Activated T-helper 1 cell treated with anti-CD3 and anti-CD28 coated beads, Interleukin-12 subunit alpha, Interleukin-12 subunit beta, Interleukin-2, Interleukin-4 antibody, amounts not matched to agents 30 ng/mL and 10 ng/mL and 1 ng/mL, durations not matched to agents 14 hours and 24 hours and 36 hours (primary cell): ENCODE measurements at regions not wholly inside any gene's neighbourhood (a gene's known extent, or its start where the extent isn't known, plus 50 kb on each side); places are given as distances from the start of the nearest gene placed in this dataset.

Source experiments
- DNase-seq: peaks from one replicate; pipeline ENCODE4 v3.0.0; 2021; ENCODE audit warnings: low spot score
- H3K27ac Mint-ChIP-seq: one replicate; pipeline ENCODE4 v1.8.0; 2021; ENCODE audit warnings: mild to moderate bottlenecking, mixed read lengths
- H3K27me3 Mint-ChIP-seq: one replicate; pipeline ENCODE4 v1.8.0; 2022; ENCODE audit warnings: mild to moderate bottlenecking, moderate library complexity, mixed read lengths; ENCODE audit not compliant: insufficient read depth
- H3K36me3 Mint-ChIP-seq: one replicate; pipeline ENCODE4 v1.8.0; 2021; ENCODE audit warnings: low read depth, mixed read lengths
- H3K4me1 Mint-ChIP-seq: one replicate; pipeline ENCODE4 v1.8.0; 2021; ENCODE audit warnings: low read depth, mixed read lengths
- H3K4me3 Mint-ChIP-seq: one replicate; pipeline ENCODE4 v1.8.0; 2021; ENCODE audit warnings: mild to moderate bottlenecking, moderate library complexity, mixed read lengths
- H3K9me3 Mint-ChIP-seq: one replicate; pipeline ENCODE4 v1.8.0; 2021; ENCODE audit warnings: mixed read lengths
- intact Hi-C: fragments of 100-400 bp; cut with micrococcal nuclease; formaldehyde crosslinking; loops from one replicate; pipeline ENCODE4 v1.15.1; 2024

DNA sequence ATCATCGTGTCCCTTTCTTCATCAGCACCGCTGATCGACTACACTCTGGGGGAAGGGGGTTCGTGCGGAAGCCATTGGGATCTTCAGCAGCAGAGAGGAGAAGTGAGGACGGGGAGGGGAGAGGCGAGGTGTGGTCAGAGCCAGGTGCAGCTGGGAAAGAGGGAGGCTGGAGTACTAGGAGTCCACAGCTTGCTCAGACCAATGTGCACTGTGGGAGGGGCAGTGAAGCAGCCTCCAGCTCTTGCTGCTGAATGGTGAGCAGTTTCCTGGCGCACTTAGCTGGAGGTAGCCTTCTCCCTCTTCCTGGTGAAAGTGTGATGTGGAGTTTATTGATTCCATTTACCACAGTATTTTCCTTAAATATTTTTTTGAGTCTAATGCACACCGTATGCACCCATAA lies 99.0 kb upstream of the NECTIN1 start:
- Mint-ChIP-seq H3K4me1 (no peaks in the 10 kb centered on the region), H3K36me3 (no peaks in the 10 kb centered on the region), H3K4me3 (no peak overlapping the region), H3K27me3 (peaks cover 10% of the 10 kb centered on the region), H3K9me3 (no peaks in the 10 kb centered on the region), H3K27ac (no peak overlapping the region)
- DNase-seq, result no peak
- intact Hi-C loops, result no loop called here

DNA sequence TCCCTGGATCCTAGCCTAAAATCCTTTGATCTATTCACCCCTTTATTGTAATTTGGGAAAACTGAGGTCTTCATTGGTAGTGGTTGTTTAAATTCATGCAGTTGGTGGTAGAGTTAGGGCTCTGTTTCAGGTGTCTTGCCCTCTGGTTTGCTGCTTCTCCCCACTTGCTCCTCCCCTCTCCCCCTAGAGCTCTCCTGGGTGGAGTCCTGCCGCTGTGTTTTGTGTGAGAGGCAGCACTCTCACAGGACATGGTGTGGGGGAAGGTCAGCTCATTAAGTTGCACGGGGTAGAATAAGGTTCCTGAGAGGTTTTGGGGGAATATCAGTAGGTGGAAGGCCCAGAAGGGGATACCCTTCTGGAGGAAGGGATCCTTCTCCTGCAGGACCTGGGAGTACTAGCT lies 98.1 kb upstream of the NECTIN1 start:
- Mint-ChIP-seq H3K9me3 (no peaks in the 10 kb centered on the region), H3K4me3 (no peak overlapping the region), H3K27ac (no peak overlapping the region), H3K27me3 (peaks cover 12% of the 10 kb centered on the region), H3K4me1 (no peaks in the 10 kb centered on the region), H3K36me3 (no peaks in the 10 kb centered on the region)
- intact Hi-C loops, result no loop called here
- no peak for DNase-seq

DNA sequence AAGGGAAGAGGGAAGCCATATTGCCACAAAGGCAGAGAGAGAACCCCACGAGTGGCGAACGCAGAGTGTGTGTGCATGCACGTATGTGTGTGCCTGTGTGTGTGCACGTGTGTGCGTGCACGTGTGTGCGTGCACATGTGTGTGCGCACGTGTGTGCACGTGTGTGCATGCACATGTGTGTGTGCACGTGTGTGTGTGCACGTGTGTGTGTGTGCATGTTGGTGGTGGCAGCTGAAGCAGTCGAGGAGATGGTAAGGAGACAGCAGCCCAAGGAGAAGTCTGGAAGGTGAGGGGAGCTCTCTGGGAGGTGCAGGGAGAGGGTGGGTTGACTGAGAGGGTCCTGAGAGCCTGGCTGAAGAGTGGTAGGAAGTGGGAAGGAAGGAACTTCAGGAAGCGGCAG lies 94.1 kb upstream of the NECTIN1 start:
- Mint-ChIP-seq H3K27me3 (peaks cover 12% of the 10 kb centered on the region), H3K4me3 (no peak overlapping the region), H3K4me1 (no peaks in the 10 kb centered on the region), H3K9me3 (no peaks in the 10 kb centered on the region), H3K27ac (no peak overlapping the region), H3K36me3 (no peaks in the 10 kb centered on the region)
- no peak for DNase-seq
- intact Hi-C loops, result no loop called here

DNA sequence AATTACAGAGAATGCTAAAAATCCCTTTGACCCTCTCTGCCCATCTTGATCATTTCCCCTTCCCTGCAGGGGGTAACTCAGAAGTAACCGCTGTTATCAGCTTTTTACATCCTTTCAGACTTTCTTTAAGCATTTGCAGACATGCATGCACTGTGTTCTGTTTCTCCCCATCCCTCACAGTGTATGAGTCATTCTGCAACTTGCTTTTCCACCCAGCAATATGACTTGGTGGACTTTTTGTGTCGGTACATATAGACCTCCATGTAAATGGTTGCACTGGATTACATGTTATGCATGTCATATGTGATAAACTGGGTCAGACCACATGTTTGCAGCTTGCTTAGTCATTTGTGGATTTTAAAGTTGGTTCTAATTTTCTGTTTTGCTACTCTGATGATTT lies 87.7 kb upstream of the NECTIN1 start:
- Mint-ChIP-seq H3K4me1 (no peaks in the 10 kb centered on the region), H3K9me3 (no peaks in the 10 kb centered on the region), H3K36me3 (no peaks in the 10 kb centered on the region), H3K27ac (no peak overlapping the region), H3K4me3 (no peak overlapping the region), H3K27me3 (peaks cover 7% of the 10 kb centered on the region)
- intact Hi-C loops, result no loop called here
- no peak for DNase-seq

DNA sequence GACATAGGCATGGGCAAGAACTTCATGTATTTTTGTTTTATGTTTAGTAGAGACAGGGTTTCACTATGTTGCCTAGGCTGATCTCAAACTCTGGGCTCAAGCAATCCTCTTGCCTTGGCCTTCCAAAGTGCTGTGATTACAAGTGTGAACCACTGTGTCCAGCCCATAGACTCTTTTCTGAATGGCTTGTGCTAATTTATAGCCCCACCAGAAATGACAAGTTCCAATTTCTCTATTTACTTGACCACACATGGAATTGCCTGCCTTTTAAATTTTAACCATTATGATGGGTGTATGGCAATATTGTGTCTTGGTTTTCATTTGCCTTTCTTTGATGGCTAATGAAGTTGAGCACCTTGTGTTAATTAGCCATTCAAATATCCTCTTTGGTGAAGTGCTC lies 85.8 kb upstream of the NECTIN1 start:
- Mint-ChIP-seq H3K4me3 (no peak overlapping the region), H3K36me3 (no peaks in the 10 kb centered on the region), H3K27ac (no peak overlapping the region), H3K9me3 (no peaks in the 10 kb centered on the region), H3K4me1 (no peaks in the 10 kb centered on the region), H3K27me3 (peaks cover 9% of the 10 kb centered on the region)
- intact Hi-C loops, result no loop called here
- no peak for DNase-seq

DNA sequence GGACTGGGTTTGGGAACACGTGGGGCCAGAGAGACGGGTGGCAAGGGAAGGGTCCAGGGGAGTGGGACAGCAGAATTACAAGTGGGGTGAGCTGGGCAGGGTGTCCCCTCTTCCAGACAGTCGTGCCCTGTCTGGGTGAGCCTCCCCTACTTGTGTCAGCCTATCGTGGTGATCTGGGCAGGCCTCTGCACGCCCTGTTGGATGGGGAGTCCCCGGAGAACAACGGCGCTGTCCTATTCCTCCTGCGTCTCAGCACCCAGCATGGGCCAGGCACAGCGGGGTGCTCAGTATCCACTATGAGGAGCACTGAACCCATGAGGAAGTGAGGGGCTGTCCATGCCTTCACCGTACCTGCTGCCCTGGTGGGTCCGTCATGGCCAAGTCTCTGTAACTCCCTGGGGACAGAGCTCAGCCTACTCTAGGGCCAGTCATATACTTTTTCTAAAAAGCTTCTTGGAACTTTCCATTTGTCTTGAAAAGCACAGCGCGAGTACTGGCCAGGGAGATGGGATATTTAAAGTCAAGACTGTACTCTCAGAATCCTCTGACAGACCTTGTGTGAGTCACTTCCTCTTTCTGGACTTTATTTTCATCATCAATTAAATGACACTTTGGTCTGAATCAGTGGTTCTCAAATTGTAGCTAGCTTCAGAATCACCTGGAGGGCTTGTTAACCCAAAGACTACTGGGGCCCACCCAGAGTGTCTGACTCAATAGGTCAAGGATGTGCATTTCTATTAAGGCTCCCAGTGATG lies 81.7 kb upstream of the NECTIN1 start:
- intact Hi-C loops, result no loop called here
- DNase-seq, result no peak
- no peaks in the 10 kb centered on the region for H3K36me3 Mint-ChIP-seq
- no peaks in the 10 kb centered on the region for H3K9me3 Mint-ChIP-seq
- H3K27me3 Mint-ChIP-seq, result peaks cover 11% of the 10 kb centered on the region
- H3K4me3 Mint-ChIP-seq, result no peak overlapping the region
- no peaks in the 10 kb centered on the region for H3K4me1 Mint-ChIP-seq
- H3K27ac Mint-ChIP-seq, result no peak overlapping the region

DNA sequence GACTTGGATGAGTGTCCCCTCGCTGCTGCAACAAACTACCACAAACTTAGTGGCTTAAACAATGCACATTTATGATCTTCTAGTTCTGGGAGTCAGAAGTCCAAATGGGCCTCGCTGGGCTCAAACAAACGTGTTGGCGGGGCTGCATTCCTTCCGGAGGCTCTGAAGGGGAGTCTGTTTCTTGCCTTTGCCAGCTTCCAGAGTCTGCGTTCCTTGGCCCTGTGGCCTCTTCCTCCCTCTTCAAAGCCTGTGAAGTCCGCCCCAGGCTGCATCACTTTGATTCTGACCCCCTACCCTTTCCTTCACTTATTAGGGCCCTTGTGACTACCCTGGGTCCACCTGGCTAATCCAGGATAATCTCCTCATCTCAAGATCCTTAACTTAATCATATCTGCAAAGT lies 80.3 kb upstream of the NECTIN1 start:
- Mint-ChIP-seq H3K27ac (no peak overlapping the region), H3K9me3 (no peaks in the 10 kb centered on the region), H3K36me3 (no peaks in the 10 kb centered on the region), H3K4me3 (no peak overlapping the region), H3K27me3 (peaks cover 11% of the 10 kb centered on the region), H3K4me1 (no peaks in the 10 kb centered on the region)
- no peak for DNase-seq
- intact Hi-C loops, result no loop called here

DNA sequence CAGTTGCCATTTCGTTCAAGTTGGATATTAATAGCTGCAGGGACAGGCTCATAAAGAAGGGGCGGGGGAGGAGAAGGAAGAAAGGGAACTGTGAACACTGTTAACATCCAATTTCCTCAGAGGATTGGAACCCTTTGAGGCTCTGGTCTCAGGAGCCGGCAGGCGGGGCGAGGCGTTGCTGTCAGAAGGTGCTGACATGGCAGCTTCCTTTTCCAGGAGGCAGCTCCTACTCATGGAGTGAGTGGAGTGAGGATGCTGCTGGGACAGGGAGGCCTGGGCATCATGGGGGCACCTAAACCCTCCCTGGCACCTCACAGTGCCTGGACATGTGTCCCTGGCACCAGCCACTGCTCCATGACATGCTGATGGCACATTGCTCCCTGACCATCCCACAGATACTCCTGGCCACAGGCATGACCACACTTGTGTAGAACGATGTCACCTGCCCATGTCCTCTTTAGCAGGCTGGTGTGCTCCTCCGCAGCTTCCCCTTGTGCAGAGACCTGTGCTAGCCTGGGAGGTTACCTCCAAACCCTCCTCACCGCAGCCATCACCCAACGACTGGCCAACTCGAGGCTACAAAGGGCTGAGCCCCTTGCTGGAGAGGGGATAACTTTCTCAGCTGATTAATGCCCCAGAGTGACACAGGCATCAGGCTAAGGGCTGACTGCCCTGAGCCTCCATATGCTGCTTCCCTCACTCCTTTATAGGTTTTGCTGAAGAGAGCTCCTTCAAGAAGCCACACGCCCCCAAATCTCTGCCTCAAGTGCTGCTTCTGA lies 79.6 kb upstream of the NECTIN1 start:
- Mint-ChIP-seq H3K36me3 (no peaks in the 10 kb centered on the region), H3K27me3 (peaks cover 11% of the 10 kb centered on the region), H3K4me1 (no peaks in the 10 kb centered on the region), H3K9me3 (no peaks in the 10 kb centered on the region), H3K27ac (no peak overlapping the region), H3K4me3 (no peak overlapping the region)
- intact Hi-C loops, result no loop called here
- DNase-seq, result no peak

DNA sequence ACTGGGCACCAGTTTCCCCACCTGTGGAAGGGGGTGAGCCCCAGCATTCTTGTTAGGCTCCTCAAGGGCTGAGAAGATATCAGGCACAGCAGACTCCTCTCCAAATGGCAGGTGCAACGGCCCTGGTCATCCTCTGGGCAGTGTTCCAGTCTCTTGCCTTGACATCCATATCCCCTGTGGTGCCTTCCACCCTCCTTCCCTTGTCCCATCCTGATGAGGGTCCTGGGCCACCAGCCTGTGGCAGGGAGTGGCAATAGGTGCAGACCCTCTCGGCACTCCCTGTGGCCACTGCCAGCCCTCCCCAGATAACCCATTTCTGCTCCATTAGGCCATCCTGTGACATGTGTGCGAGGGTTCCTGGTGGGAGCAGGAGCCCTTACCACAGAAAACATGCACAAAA lies 78.8 kb upstream of the NECTIN1 start:
- H3K27me3 Mint-ChIP-seq, result peaks cover 11% of the 10 kb centered on the region
- H3K4me3 Mint-ChIP-seq, result no peak overlapping the region
- intact Hi-C loops, result no loop called here
- no peak for DNase-seq
- no peaks in the 10 kb centered on the region for H3K36me3 Mint-ChIP-seq
- no peaks in the 10 kb centered on the region for H3K9me3 Mint-ChIP-seq
- no peak overlapping the region for H3K27ac Mint-ChIP-seq
- H3K4me1 Mint-ChIP-seq, result no peaks in the 10 kb centered on the region

DNA sequence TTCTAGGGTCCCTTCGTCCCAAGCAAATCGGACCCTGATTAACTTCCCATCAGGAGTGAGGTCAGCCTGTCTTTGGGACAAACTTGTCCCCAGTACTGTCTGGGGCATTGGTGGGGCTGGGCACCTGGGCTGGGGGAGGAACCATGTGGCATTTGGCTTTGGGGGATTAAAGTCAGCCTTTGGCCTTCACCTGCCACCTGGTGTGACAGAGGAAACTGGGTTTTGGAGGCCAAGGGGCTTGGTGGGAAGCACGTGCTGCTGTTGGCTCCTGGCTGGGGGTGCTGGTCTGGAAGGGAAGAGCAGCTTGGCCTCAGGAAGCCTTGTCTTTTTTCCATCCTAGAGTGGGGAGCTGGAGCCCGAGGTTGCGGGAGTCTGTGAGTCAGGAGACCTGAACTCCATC lies 78.4 kb upstream of the NECTIN1 start:
- no peaks in the 10 kb centered on the region for H3K9me3 Mint-ChIP-seq
- intact Hi-C loops, result no loop called here
- H3K4me1 Mint-ChIP-seq, result no peaks in the 10 kb centered on the region
- H3K27ac Mint-ChIP-seq, result no peak overlapping the region
- peaks cover 8% of the 10 kb centered on the region for H3K27me3 Mint-ChIP-seq
- H3K4me3 Mint-ChIP-seq, result no peak overlapping the region
- DNase-seq, result no peak
- H3K36me3 Mint-ChIP-seq, result no peaks in the 10 kb centered on the region

DNA sequence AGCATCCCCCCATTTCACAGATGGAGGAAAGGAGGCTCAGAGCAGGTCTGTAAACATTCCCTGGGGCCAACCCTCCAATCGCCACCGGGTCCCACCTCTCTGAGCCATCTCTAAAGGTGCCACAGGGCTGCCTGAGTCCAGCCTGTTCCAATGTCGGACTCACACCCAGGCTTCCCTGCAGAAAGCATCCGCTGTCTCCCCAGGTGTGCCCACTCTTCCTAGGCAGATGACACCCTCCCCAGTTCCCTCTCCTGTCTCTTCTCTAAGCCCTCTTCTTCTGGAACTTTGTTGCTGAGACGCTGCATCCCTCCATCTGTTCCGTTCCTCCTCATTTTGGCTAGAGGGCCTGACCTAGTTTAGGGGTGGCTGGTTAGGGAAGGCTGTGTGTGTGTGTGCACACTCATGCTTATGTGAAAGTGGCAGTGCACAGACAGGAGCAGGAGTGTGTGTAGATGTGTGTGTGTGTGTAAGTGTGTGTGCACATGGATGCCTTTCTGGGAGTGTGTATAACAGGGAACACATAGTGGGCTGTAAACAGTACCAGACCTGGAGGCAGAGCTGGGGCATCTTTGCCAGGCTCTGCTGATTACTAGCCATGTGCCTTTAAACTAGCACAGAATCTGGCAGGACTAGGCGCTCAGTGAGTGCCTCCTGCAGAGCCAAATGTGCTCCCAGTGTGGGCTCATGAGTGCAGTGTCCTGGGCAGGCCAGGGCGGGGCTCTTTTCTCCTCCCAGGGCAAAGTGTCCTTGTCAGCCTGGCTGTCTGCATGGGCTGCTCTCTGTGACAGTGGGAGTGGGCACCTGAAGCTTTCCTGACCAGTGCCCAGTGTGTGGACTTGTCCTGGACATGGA lies 77.3 kb upstream of the NECTIN1 start:
- no peaks in the 10 kb centered on the region for H3K4me1 Mint-ChIP-seq
- intact Hi-C loops, result no loop called here
- H3K27me3 Mint-ChIP-seq, result peaks cover 4% of the 10 kb centered on the region

DNA sequence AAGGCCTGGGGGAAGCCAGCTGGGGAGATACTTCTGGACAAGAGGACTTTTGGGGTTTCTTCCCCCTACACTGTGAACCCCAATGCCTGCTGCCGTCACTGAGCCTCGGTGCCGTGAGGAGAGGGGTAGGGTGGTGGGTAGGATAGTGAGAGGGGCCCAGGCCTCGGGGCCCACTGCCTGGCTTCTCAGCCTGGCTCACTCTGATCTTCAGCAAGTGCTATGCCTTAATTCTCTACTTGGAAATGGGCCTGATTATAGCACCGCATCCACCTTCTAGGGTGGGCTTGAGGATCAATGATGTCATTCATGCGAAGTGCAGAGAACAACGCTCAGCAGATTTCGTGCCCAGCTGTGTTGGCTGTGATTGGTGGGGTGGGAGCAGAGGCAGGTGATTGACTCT lies 76.7 kb upstream of the NECTIN1 start:
- Mint-ChIP-seq H3K4me1 (no peaks in the 10 kb centered on the region), H3K4me3 (no peak overlapping the region), H3K27me3 (peaks cover 4% of the 10 kb centered on the region), H3K36me3 (no peaks in the 10 kb centered on the region), H3K9me3 (no peaks in the 10 kb centered on the region), H3K27ac (no peak overlapping the region)
- intact Hi-C loops, result no loop called here
- no peak for DNase-seq

More for the DNA sequence above, 77.3 kb upstream of the NECTIN1 start:
- H3K4me3 Mint-ChIP-seq, result no peak overlapping the region
- no peaks in the 10 kb centered on the region for H3K9me3 Mint-ChIP-seq
- no peaks in the 10 kb centered on the region for H3K36me3 Mint-ChIP-seq
- H3K27ac Mint-ChIP-seq, result no peak overlapping the region
- DNase-seq, result no peak

DNA sequence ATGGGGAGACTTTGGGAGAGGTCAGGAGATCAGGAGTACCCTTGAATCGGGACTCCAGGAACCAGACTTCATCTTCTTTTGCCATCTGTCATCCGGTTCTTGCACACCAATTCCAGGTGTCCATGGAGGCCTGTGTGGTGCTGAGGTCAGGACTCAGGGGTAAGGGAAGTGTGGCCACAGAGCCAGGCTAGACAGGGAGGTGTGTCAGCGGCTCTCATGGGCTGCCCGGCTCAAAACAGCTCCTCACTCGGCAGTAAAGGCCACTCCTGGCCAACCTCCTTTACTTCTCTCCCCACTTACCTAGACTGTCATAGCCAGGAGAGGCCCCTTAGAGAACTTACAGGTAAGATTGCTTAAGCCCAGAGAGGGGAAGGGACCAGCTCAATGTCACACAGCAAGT lies 75.7 kb upstream of the NECTIN1 start:
- no peaks in the 10 kb centered on the region for H3K36me3 Mint-ChIP-seq
- intact Hi-C loops, result no loop called here
- H3K9me3 Mint-ChIP-seq, result no peaks in the 10 kb centered on the region
- no peaks in the 10 kb centered on the region for H3K4me1 Mint-ChIP-seq
- DNase-seq, result no peak
- no peak overlapping the region for H3K27ac Mint-ChIP-seq
- peaks cover 4% of the 10 kb centered on the region for H3K27me3 Mint-ChIP-seq
- no peak overlapping the region for H3K4me3 Mint-ChIP-seq
